Endometrium (tissue), 2 donors: ENCODE measurements at regions not wholly inside any gene's neighbourhood (a gene's known extent, or its start where the extent isn't known, plus 50 kb on each side); places are given as distances from the start of the nearest gene placed in this dataset.

Experiments
- FAIRE-seq: peaks from 2 replicates; lab custom pipeline; 2012; peaks lifted over from hg19 to GRCh38; lab: Jason Lieb, UNC
- donor health status: control.
- donor health status: control.

DNA sequence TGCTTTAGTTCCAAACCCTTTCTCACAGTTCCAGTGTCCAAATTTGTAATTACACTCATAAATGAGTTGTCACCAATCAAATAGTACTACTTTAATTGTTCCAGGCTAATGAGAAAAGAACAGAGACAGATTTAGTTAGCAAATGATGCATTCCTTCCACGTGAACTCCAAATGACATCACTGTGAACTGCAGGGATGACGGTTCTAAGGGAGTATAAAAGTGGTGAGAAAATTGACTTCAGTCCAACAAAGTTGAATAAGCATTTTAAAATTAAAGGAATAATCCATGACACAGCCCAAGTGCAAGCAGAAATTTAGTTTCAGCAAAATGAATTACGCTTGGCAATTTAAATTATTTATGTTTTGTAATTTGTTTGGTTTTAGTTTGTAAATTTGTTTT lies 102.0 kb upstream of the LRATD1 start:
- peak; percentile 70 for FAIRE-seq

DNA sequence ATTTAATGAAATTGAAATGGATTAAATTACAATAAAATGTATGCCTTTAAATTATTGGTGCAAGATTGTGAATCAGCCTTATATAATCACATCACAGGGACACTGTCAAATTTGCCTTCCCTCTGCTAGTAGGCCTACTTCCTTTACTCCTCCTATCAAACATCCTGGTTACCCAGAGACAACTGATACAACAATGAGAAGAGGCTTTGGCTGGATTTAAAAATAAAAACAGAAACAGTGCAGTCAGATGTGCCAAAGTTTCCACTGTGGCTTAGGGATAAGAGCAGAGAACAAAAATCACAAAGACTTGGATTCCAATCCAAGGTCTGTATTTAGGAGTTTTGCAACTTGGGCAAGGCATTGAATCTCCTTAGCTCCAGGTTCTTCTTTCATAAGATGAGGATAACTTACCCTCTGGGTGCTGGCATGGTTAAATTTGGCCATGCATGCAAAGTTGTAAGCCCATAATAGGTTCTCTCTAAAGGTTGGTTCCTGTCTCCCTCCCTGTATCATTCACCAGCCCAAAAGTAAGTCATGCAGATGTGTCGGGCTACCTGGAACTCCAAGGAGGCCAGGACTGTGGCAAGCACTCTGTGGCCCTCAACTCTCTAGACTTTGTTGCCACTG lies 99.3 kb upstream of the LRATD1 start:
- FAIRE-seq, result no peak

DNA sequence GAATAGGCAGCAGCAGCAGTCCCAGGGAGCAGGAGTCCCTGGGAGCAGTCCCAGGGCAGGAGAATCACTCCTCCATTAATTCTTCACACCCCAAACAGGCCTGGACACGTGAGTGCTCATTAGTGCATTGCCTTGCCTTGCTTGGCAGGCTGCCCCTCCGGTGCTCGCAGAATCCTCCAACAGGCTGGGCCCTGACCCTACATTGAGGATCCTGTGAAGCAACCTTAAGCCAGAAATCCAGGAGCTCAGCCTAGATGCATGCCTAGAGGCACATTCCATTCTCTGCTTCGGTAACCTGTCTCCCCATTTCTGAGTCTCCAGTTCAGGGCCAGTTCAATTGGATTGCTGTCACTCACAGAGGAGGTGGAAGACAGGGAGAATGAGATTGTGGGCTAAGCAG lies 97.4 kb upstream of the LRATD1 start:
- FAIRE-seq, result no peak

DNA sequence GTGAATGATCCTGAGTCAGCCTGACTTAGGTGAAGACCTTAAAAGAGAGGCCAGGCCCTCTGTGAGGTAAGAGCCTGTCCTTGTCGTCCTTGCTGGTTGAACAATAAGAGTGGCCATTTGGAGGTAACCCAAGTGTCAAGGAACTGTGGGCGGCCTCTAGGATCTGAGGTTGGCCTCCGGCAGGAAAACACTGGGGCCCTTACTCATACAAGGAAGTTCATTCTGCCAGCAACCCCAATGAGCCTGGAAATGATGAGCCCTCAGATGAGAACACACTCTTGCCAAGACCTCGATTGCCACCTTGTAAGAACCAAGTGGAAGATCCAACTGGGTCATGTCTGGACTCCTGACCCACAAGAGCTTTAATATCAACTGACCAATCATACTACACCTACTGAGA lies 95.5 kb upstream of the LRATD1 start:
- no peak for FAIRE-seq

DNA sequence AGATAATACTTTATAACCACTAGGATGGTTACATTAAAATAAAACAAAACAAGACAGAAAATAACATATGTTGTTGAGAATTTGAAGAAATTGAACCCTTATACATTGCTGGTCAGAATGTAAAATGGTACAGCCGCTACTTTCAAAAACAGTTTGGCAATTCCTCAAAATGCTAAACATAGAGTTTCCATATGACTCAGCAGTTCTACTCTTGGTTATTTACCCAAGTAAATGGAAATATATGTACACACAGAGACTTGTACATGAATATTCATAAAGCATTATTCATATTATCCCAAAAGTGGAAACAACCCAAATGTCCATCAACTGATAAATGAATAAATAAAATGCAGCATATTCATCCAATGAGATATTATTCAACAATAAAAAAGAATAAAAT lies 92.5 kb upstream of the LRATD1 start:
- no peak for FAIRE-seq

DNA sequence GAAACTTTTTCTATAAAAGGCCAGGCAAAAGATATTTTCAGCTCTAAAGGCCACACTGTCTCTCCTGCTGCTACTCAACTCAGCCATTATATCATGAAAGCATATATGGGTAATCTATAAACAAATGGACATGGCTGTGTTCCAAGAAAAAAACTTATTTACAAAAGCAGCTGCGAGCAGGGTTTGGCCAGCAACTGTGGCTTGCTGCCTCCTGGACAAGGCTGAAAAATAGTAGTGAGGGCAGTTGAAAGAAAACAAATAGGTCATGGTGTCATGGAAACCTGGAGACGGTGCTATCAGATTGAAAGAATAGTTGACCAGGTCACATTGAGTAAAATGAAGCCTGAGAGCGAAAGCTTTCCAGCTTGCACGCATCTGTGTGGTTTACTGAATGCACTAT lies 89.2 kb upstream of the LRATD1 start:
- FAIRE-seq, result no peak

DNA sequence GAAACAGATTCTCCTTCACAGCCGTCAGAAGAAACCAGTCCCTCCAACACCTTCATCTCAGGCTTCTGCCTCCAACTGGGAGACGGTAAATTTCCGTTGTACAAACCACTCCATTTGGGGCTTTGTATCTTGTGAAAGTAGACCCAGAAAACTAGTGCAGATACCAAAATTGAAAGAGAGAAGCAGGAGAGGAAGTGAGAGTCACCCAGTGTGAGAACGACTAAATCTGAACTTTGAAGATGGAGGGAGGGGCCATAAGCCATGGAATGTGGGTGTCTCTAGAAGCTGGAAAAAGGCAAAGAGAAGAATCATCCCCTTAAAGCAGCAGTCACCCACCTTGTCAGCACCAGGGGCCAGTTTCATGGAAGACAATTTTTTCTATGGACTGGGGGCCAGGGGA lies 88.3 kb upstream of the LRATD1 start:
- no peak for FAIRE-seq

DNA sequence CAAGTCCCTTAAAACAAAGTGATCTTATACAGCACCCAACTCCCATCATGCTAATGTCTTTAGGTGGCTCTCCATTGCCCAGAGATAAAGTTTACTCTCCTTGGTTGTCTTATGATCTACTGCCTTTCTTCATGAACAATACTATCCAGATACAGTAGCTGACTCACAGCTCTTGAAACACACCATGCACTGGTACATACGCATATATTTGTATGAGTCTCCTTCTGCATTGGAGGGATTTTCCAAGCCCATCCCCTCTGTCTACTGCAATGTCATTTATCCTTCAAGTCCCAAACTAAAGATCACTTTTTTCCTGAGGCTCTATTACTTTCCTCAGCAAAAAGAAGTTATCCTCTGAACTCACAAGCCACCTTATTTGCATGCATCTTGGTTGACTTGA lies 84.7 kb upstream of the LRATD1 start:
- no peak for FAIRE-seq

DNA sequence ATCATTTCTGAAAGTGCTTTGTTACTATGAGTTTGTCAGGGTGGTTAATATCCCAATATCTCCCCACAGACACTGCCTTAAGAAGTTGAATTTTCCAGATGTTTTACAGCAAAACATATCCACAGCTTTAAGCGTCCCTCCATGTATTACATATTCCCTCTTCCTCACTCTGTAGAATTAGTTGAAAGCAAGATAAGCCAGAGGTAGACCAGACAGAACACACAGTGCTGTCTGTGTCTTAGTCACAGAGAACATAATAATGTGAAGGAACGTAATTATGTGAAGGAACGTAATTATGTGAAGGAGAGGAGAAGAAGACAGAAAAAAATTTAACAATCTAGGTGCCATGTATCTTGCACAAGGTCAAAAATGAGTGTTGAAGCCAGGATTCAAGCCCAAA lies 81.9 kb upstream of the LRATD1 start:
- no peak for FAIRE-seq

DNA sequence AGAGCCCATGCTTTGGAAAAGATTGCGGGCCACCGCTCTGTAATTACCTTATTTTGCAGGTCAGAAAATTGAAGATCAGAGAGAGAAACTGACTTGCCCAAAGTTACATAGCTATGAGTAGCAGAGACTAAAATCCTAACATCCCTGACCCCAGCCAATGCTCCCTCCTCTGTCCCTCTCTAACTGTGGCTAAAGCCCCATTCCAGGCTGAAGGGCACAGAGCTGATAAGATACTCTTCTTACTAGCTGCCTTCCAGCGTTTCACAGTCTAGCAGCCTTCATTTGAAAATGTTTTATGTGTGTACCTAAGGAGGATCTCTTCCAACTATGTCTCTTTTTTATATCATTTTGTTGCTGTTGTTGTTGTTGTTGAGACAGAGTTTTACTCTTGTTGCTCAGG lies 81.4 kb upstream of the LRATD1 start:
- FAIRE-seq, result no peak

DNA sequence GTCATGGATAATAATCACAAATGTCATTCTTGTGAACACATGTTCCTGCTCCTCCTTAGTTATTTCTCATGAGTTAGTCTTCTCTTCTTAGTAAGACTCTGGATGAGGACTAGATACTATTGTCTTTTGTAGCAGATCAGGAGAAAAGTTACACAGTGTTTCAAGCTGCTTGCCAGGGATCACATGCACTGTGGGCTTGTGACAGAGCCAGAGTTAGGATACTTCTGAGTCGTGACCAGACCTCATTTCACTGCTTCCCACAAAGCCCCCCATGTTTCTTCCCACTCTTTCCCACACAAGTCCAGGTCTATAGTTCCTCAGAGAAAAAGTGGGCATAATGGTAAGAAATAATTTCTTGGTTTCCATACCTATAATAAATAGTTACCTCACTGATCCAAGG lies 80.2 kb upstream of the LRATD1 start:
- FAIRE-seq, result no peak

DNA sequence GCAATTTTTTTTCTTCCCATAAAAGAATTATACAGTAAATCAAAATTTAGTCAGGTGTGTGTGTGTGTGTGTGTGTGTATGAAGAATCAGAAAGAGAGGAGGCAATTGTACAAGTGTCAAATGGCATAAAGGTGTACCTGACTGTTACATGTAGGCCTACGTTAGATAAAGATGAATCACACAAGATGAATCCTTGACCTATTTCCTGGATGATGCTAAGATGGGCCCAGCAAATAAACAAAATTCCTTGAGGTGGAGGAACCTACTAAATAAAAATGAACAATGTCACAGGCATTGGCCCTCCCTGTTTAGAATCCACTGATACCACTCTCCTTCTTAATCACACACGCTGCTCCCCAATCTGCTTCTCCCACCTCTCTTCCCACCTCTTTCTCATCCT lies 79.7 kb upstream of the LRATD1 start:
- no peak for FAIRE-seq

DNA sequence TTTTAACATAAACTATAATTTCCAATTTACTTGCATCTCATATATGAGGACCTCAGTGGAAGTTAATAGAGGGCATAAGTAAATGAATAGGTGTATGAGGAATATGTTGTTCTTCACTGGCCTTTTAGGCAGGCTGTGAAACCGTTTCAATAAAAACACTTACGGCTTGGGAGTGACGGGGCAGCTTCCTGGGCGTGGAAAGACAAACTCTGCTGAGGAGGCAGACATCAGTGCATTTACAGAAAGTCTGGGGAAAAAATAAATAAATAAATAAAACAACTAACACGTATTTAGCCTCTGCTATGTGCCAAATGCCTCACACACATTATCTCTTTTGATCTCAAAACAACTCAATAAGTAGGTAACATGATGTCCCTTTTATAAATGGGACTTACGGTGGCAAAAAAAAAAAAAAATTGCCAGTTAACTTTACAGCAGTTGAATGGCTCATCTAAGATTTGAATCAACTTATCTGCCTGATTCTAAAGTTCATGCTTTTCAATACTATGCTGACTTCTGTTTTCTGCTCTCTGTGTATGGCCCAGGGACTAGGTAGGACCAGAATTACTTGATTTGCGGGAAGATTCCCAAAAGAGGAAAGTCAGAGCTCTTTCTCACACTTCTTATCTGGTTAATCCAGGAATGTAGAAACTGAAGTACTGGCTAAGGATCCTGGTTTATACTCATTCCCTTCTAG lies 77.5 kb upstream of the LRATD1 start:
- no peak for FAIRE-seq

DNA sequence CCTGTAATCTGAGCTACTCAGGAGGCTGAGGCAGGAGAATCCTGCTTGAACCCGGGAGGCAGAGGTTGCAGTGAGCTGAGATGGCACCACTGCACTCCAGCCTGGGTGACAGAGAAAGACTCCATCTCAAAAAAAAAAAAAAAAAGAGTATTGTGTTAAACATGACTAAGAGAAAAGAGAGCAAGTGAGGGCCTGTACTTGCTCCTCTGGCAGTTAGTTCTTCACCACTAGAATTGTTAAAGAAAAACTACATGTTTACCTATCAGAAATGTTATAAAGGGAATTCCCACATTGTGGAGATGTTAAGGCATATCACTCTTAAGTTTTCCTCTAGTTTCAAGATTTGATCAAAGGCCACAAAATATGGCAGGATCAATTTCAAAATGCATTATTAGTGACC lies 75.4 kb upstream of the LRATD1 start:
- no peak for FAIRE-seq

DNA sequence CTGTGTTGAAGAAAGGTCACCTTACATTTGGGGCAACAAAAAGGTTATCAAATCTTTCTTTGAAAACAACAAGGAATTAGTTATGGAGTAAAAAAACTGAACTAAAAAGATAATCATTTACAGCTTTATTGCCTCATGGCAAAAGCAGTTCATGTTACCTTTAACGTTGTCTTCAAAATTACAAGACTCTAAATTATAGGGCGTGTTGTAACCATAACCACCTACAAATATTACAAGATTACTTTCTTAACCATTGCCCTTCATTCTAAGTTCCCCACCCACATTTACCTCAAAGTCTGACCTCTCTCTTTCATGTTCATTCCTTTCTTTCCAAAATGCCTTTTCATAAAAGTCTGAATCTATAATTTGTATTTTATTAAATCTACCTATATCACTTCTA lies 74.6 kb upstream of the LRATD1 start:
- FAIRE-seq, result no peak

DNA sequence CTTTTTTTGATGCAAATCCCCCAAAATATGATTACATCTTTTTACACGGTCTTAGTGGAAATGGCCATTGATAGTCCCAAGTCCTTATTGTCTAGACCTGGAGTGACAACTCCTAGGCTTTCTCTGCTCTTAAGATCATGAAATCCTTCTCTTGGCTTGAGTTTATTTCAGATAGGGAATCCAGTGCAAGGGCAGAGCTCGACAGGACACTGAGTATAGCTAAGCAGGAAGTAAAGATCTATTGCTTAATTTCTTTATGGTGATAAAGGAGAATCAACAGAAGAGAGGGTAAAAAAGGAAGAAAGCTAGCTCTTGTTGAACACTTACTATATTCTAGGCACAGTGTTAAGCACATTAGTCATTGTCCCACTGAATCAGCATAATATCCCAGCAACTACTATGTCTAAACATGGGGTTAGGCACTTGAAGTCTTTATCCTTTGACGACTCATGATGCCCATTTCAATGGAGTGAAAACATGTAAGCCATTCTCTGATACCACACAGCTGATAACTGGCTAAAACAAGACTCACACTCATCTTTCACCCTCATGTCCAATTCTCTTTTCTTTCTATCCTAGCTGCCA lies 74.1 kb upstream of the LRATD1 start:
- no peak for FAIRE-seq

DNA sequence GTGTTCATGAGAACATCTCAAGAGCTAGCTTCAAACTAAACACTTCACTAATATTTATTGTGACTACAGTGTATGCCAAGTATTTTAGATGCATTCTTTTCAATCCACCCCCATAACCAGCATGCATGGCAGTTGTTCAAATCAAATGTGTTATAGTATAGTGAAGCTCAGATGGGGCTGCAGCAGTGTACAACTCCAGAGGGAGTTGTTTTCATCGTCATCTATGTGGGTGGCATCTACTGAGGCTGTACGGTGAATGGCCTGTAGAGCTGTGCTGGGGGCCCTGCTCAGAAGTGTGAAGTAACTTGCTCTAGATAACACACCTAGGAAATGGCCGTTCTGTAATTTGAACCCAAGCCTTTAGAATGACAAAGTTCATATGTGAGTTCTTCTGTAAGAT lies 71.8 kb upstream of the LRATD1 start:
- no peak for FAIRE-seq

DNA sequence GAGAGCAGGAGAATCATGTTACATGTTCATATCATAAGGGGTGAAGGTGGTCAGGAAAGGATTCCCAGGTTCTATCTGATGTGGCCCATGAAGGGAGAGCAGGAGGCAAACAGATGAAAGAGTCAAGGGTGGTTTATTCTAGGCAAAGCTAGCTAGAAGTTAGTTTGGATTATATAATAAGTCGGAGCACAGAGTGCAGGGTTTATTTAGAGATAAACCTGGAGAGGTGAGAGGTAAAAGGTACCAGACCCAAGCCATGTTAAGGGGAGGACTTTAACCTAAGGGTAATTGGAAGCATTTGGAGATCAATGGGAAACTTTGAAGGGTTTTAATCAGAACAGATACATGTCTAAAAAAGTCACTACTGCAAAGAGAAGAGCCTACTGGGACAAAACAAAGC lies 69.2 kb upstream of the LRATD1 start:
- FAIRE-seq, result no peak

DNA sequence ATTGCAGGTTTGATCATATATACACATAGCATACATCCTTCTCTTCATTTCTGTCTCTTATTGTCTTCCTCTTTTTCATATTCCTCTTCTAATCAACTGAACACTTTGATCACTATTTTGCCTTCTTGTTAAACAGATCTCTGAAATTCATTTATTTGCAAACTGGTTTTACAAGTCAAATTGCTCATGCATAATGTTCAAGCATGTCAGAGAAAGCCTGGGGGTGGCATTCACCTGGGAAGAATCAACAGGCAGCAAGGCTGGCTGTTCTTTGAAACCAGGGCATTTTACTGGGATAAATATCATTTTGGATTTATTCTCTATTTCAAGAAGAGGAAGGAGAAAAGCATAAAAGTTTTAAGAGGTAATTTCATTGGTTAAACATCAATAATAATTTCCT lies 66.9 kb upstream of the LRATD1 start:
- FAIRE-seq, result no peak

DNA sequence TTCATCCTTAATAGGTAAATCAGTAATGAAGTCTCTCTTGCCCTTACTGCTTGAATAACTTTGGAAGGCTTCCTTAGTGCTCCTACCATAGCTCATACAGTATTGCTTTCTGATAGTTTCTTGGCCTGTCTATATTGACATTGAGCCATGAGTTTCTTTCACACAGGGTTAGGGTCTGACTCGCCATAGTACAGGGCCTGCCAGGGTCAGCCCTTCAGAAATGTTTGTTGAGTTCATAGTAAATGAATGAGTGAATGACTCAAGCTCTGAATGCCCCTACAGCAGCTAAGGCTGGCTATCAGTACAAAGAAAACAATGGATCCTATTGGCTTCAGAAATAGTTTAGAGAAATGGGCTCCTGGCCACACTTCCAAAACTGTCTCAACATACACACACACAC lies 65.0 kb upstream of the LRATD1 start:
- no peak for FAIRE-seq

DNA sequence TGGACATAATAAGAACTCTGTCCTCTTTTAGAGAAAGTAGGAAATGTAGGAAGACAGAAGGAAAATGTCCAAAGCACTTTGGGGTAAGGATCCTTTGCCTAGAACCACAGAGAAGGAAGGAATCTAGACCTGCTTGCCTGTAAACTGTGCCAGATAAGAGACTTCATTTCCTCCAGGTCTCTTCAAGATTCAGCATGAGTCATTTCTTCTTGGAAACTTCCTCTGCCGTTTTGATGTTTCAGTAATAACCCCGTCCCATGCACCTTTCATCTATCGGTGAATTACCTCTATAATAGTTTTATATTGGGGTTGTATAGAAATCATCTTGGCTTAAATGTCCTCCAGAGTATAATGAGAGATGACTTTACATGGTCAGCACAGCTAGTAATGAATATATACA lies 63.2 kb upstream of the LRATD1 start:
- FAIRE-seq, result no peak

DNA sequence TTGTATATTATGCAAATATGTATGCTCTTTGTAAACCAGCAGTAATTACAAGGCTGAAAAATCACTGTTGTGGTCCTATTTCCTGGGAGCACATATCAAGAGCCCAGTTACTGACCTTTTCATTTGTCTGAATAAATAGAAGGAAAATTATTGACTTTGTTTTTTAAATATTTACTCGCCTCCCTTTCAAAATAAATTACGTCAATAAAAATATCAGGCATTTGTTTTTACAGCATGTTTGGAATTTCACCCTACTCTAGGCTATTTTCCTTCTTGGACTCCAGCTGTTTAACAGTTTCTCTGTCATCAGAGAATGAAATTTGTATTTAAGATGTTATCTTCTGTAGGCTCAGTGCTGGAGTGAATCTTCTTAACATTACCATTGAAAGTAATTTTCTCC lies 59.9 kb upstream of the LRATD1 start:
- FAIRE-seq, result peak; percentile 99

DNA sequence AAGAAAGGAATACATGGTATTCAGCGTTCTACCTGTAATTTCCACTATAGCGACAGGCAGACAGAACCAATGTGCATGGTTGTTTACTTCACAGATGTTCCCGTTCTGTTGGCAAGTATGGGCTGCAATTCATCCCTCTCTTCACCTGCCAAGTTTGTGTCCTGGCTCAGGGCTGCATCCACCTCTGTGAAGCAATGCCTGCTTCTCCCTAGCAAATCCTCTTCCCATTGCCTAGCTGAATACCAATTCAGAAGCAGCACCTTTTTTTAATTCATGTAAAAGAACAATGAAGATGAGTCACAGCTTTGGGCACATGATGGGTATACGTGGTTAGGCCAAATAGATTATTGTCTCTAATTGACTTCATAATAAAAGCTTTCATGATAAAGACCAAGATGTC lies 54.7 kb upstream of the LRATD1 start:
- no peak for FAIRE-seq
